IPS-NIHi7 (cell line): ENCODE measurements at regions not wholly inside any gene's neighbourhood (a gene's known extent, or its start where the extent isn't known, plus 50 kb on each side); places are given as distances from the start of the nearest gene placed in this dataset.
"Not testable (repeated sequence)": the region's sequence is repeated elsewhere in the genome, so short reads cannot be mapped to it uniquely, and the experiment has no call there.

ENCODE experiments used
- DNase-seq: peaks from one replicate; pipeline ENCODE4 v3.0.0; 2012; ENCODE audit warnings: mixed read lengths; ENCODE audit errors: extremely low spot score

- not testable (repeated sequence) for DNase-seq
Measured at GRCh38 chr6:11452106-11452505, 85.4 kb upstream of the TMEM170B start.

- DNase-seq: no peak
Measured at GRCh38 chr6:11450037-11450436, 87.5 kb upstream of the TMEM170B start.

- no peak for DNase-seq
Measured at GRCh38 chr6:11449408-11449807, 88.1 kb upstream of the TMEM170B start.

- no peak for DNase-seq
Measured at GRCh38 chr6:11448038-11448437, 89.5 kb upstream of the TMEM170B start.

DNA sequence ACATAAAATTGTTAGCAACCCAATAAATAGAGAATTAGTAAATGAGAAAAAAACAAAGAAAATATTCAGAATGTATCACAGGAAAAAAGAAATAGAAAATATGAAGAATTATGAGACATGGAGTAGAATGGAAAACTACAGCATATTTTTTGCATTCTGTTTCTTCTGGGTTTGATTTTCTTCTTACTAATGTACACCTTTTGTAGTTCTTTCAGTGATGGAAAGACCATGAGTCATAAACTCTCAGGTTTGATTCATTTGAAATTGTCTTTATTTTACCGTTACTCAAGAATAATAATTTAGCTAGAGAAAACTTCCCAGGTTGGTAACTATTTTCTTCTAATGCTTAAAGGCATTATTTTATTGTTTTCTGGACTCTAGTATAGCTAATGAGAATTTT, 90.3 kb upstream of the TMEM170B start:
- no peak for DNase-seq

DNA sequence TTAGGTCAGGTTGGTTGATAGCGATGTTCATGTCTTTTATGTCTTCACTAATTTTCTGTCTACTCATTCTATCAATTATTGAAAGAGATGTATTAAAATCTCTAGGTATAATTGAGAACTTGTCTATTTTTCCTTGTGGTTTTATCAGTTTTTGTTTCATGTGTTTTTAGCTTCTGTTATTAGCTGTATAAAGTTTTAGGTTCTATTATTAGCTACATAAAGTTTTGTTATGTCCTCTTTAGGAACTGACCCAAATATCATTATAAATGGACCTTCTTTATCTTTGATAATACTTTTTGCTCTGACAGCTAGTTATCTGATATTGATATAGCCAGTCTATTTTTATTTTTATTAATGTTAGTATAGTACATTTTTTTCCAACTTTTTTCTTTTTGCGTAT, 92.4 kb upstream of the TMEM170B start:
- DNase-seq: no peak

DNA sequence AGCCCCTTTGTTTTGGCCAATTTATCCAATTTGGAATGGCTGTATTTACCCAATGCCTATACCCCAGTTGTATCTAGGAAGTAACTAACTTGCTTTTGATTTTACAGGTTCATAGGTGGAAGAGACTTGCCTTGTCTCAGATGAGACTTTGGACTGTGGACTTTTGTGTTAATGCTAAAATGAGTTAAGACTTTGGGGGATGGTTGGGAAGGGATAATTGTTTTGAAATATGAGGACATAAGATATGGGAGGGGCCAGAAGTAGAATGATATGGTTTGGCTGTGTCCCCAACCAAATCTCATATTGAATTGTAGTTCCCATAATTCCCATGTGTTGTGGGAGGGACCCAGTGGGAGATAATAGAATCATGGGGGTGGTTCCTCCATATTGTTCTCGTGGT, 94.4 kb upstream of the TMEM170B start:
- DNase-seq: not testable (repeated sequence)

DNA sequence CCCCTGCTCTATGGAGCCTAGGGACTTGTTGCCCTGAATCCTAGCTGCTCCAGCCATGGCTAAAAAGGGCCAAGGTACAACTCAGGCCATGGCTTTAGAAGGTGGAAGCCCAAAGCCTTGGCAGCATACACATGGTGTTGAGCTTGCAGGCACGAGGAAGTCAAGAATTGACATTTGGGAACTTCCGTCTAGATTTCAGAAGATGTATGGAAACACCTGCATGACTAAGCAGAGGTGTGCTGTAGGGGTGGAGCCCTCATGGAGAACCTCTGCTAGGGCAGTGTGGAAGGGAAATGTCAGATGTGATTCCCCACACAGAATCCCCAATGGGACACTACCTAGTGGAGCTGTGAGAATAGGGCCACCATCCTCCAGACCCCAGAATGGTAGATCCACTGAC, 95.1 kb upstream of the TMEM170B start:
- DNase-seq: no peak

DNA sequence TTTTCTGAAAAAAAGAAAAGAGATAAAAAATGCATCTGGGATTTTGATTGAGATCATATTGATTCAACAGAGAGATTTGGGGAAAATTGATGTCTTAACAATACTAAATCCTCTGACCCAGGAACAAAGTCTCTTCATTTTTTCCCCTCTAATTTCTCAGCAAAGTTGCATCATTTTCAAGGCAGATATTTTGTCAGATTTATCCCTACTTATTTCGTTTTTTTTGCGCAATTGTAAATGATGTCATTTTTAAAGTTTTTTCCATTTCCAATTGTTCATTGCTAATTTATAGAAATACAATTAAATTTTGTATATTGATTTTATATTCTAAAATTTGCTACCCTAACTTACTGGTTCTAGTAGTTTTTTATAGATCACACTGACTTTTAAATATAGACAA, 97.7 kb upstream of the TMEM170B start:
- no peak for DNase-seq

GRCh38 chr6:11439017-11439420, 98.5 kb upstream of the TMEM170B start:
- DNase-seq: no peak

GRCh38 chr6:11437824-11438459, 99.6 kb upstream of the TMEM170B start:
- no peak for DNase-seq

- peak; percentile 9 for DNase-seq
Measured at GRCh38 chr6:11436508-11437096, 100.9 kb upstream of the TMEM170B start.

- no peak for DNase-seq
Measured at GRCh38 chr6:11434565-11435326, 102.8 kb upstream of the TMEM170B start.

- no peak for DNase-seq
Measured at GRCh38 chr6:11433860-11434259, 103.7 kb upstream of the TMEM170B start.

DNA sequence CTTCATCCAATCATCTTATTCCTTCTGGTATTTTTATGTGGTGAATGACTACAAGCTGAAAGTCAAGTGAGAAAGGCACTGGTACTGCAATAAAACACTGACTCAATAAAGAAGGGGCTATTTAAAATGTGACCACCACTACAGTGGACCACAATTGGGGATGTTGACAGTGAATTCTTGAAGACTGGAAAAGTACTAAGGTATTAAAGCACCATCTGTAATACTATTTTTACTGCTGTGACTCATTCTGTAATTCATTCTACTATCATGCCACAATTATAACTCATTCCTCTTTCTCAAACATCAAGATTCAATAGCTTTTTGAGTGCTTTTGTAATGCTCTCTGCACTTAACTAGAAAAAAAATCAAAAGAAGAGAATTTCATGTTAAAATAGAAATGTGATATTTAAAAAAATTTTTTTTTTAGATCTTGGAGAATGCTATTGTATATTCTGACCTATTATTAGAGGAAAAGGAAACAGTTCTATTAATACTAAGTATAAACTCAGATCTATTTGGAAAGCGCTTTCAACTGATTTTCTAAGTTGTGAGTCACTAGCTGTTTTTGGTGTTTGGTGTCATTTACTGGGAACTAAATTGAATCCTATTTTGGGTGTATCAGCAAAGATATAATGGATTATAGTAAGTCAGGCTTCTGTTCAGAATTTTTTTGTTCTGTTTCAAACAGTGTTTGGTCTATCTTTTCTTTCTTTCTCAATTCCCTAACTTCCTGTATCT, 104.7 kb upstream of the TMEM170B start:
- no peak for DNase-seq

DNA sequence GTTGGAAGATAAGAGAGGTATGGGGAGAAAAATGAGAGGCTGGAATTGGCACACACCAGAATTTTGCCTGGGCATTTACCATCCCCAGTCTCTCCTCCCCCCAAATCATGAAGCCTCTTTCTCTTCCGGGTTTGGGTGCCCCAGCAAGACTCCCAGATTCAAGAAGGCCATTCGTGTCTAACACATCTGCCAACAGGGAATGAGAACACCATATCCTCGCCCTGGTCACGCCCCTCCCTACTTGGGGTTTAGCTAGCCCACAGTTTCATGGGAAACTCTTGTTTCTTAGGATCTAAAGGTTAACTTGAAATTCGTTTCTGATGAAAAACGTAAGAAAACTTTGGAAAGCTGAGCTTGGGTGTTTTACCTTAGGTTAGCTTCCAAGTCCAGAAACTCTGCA, 105.5 kb upstream of the TMEM170B start:
- DNase-seq: no peak

- DNase-seq: no peak
Measured at GRCh38 chr6:11431455-11431937, 106.1 kb upstream of the TMEM170B start.

DNA sequence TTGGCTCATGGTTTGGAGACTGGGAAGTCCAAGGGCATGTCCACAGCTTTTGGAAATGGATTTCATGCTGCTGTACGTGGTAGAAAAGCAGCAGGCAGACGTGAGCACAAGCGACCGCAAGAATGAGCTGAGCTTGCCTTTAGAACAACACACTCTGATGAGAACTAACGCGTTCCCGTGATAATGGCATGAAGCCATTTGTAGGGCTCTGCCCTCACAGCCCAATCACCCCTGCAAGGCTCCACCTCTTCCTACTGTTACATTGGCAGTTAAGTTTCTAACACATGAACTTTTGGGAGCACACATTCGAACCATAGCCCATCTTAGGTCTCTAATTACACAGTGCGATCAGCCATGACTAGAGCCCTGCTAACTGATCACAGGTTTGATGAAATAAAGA, 107.5 kb upstream of the TMEM170B start:
- no peak for DNase-seq

GRCh38 chr6:11429577-11429976, 108.0 kb upstream of the TMEM170B start:
- DNase-seq: peak; percentile 46

DNA sequence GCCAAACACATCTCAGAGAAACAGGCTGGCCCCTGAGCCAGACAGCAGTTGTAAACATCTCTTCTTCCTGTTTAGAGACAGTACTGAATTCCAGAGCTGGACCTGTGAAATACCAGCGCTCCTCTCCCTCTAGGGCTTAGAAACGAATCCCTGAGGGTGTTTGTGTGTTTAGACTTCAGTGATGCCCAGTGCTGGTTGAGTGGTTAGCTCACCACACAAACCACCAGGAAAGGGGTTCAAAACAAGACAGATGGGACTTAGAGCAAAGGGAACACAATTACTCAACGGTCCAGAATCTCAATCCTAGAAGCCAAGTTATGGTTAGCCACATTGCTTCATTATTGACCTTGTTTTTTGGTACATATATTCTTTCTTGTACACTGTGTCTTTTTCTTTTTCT, 108.7 kb upstream of the TMEM170B start:
- DNase-seq: peak; percentile 25

GRCh38 chr6:11428371-11428770, 109.2 kb upstream of the TMEM170B start:
- DNase-seq: no peak

DNA sequence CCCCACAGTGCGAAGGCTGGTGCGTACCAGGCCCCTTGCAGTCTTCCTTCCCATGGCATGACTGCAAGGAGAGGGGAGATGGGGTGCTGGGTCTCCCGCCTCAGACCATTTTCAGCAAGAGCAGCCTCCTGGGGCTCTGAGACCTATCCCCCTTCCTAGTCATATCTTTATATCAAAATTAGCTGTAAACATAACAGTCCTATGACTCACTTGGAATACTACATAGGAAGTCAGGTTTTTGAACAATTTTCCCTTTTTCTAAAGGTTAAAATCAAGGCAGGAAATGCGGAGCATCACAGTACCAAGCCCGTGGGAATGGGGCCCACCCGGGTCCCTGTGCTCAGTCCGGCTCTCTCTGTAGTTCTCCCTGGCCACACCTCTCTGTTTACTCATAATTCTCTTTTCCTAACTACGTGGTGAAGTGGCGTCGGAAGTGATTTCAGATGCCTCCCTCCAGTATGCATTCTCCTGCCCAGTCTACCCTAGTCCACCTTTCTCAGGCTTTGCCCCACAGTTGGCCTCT, 109.8 kb upstream of the TMEM170B start:
- no peak for DNase-seq
